Caco-2 (cell line): ENCODE measurements at regions not wholly inside any gene's neighbourhood (a gene's known extent, or its start where the extent isn't known, plus 50 kb on each side); places are given as distances from the start of the nearest gene placed in this dataset.

Source experiments
- BruUV-seq: library from RNA; stranded (reverse); fragments of 400-500 nt; replicated peaks from 2 replicates; lab custom pipeline; 2021; lab: Mats Ljungman, UMichigan
- CTCF ChIA-PET: fragments of 300-600 bp; sonication (Branson Sonifier 250); formaldehyde crosslinking; loops from one replicate; lab custom pipeline; 2022; ENCODE audit warnings: antibody characterized with exemption; lab: Charles Lee
- POLR2A ChIA-PET: fragments of 300-600 bp; sonication (Branson Sonifier 250); formaldehyde crosslinking; loops from one replicate; lab custom pipeline; 2022; ENCODE audit warnings: antibody characterized with exemption; lab: Charles Lee
- DNase-seq, 2 experiments: peaks; one replicate each; pipeline versions ENCODE4 v3.0.0 to v3.0.0-alpha.2; 2020 to 2022
- H3K27me3 ChIP-seq: replicated peaks from 2 replicates; pipeline ENCODE4 v1.6.0; 2011; ENCODE audit warnings: low read length; ENCODE audit not compliant: control insufficient read depth, insufficient read depth
- H3K36me3 ChIP-seq: 2 replicates; pipeline ENCODE4 v1.5.1; 2011; ENCODE audit warnings: low read length; ENCODE audit not compliant: control insufficient read depth, insufficient read depth
- H3K4me1 ChIP-seq: fragments of 250-450 bp; sonication (Bioruptor Pico); 2 replicates; pipeline ENCODE4 v1.5.1; 2020; ENCODE audit warnings: mild to moderate bottlenecking
- H3K4me3 ChIP-seq: 2 replicates; pipeline ENCODE4 v1.5.1; 2011; ENCODE audit warnings: low read depth, mild to moderate bottlenecking, control low read depth, low read length
- H3K9me3 ChIP-seq: fragments of 250-450 bp; sonication (Bioruptor Pico); 2 replicates; pipeline ENCODE4 v1.5.1; 2020; ENCODE audit warnings: mild to moderate bottlenecking, moderate library complexity
- H3K27ac Mint-ChIP-seq: one replicate; pipeline ENCODE4 v1.8.0; 2022; ENCODE audit warnings: mixed read lengths; ENCODE audit not compliant: unreplicated experiment
- H3K27me3 Mint-ChIP-seq: one replicate; pipeline ENCODE4 v1.8.0; 2022; ENCODE audit warnings: mixed read lengths; ENCODE audit not compliant: insufficient read depth, unreplicated experiment
- H3K36me3 Mint-ChIP-seq: one replicate; pipeline ENCODE4 v1.8.0; 2022; ENCODE audit warnings: mild to moderate bottlenecking, mixed read lengths; ENCODE audit not compliant: insufficient read depth, unreplicated experiment
- H3K4me1 Mint-ChIP-seq: one replicate; pipeline ENCODE4 v1.8.0; 2022; ENCODE audit warnings: low read depth, mixed read lengths; ENCODE audit not compliant: unreplicated experiment
- H3K4me3 Mint-ChIP-seq: one replicate; pipeline ENCODE4 v1.8.0; 2022; ENCODE audit warnings: mild to moderate bottlenecking, moderate library complexity, mixed read lengths; ENCODE audit not compliant: unreplicated experiment
- H3K9me3 Mint-ChIP-seq: one replicate; pipeline ENCODE4 v1.8.0; 2022; ENCODE audit warnings: mixed read lengths; ENCODE audit not compliant: unreplicated experiment
- CTCF ChIP-seq, 2 experiments: fragments of 200-600 bp in 1 of 2; IDR thresholded peaks; 1 replicate in 1 of 2; 2 replicates in 1 of 2; pipeline versions ENCODE4 v1.5.1 to v1.8.0; 2011 to 2022; ENCODE audit warnings: antibody characterized with exemption in 1 of 2, control low read depth in 1 of 2, inconsistent platforms in 1 of 2, low read depth in 1 of 2, low read length in 1 of 2, mild to moderate bottlenecking in 1 of 2, moderate library complexity in 1 of 2; ENCODE audit not compliant: insufficient read depth in 1 of 2, severe bottlenecking in 1 of 2, unreplicated experiment in 1 of 2
- intact Hi-C: fragments of 100-400 bp; cut with micrococcal nuclease; formaldehyde crosslinking; loops from one replicate; pipeline ENCODE4 v1.10.0; 2022; ENCODE audit not compliant: unreplicated experiment

GRCh38 chr4:174173360-174173759 lies 110.1 kb downstream of the FBXO8 start:
- POLR2A ChIA-PET, result no interaction called here
- intact Hi-C loops, result no loop called here
- Histone ChIP-seq H3K36me3 (no peaks in the 10 kb centered on the region), H3K27me3 (no peaks in the 10 kb centered on the region), H3K4me3 (no peak overlapping the region), H3K4me1 (no peaks in the 10 kb centered on the region), H3K9me3 (no peaks in the 10 kb centered on the region)
- no peak overlapping the region for H3K27ac Mint-ChIP-seq
- H3K27me3 Mint-ChIP-seq, result no peaks in the 10 kb centered on the region
- no TSS peak for BruUV-seq
- no peaks in the 10 kb centered on the region for H3K9me3 Mint-ChIP-seq
- no peak for DNase-seq
- H3K4me1 Mint-ChIP-seq, result no peaks in the 10 kb centered on the region
- no peak overlapping the region for H3K4me3 Mint-ChIP-seq
- TF ChIP-seq CTCF (IDR thresholded peaks at IDR 0.05; ENCODE audit: insufficient read depth in 1 of 2, low read depth in 1 of 2, low read length in 1 of 2, severe bottlenecking in 1 of 2, unreplicated experiment in 1 of 2), result no peak
- H3K36me3 Mint-ChIP-seq, result no peaks in the 10 kb centered on the region
- CTCF ChIA-PET, result no interaction called here

- CTCF ChIA-PET, result no interaction called here
- Histone ChIP-seq H3K4me1 (no peaks in the 10 kb centered on the region), H3K27me3 (no peaks in the 10 kb centered on the region), H3K36me3 (no peaks in the 10 kb centered on the region), H3K9me3 (no peaks in the 10 kb centered on the region), H3K4me3 (no peak overlapping the region)
- Mint-ChIP-seq H3K4me3 (no peak overlapping the region), H3K27me3 (no peaks in the 10 kb centered on the region), H3K4me1 (no peaks in the 10 kb centered on the region), H3K27ac (no peak overlapping the region), H3K9me3 (no peaks in the 10 kb centered on the region), H3K36me3 (no peaks in the 10 kb centered on the region)
- TF ChIP-seq CTCF (IDR thresholded peaks at IDR 0.05; ENCODE audit: insufficient read depth in 1 of 2, low read depth in 1 of 2, low read length in 1 of 2, severe bottlenecking in 1 of 2, unreplicated experiment in 1 of 2), result no peak
- POLR2A ChIA-PET, result no interaction called here
- intact Hi-C loops, result no loop called here
- DNase-seq, result no peak
- no TSS peak for BruUV-seq
Observed at GRCh38 chr4:174172274-174172673, 111.2 kb downstream of the FBXO8 start.

GRCh38 chr4:174170906-174171305 lies 112.6 kb downstream of the FBXO8 start:
- ChIA-PET POLR2A (no interaction called here), CTCF (no interaction called here)
- H3K9me3 Mint-ChIP-seq, result no peaks in the 10 kb centered on the region
- Histone ChIP-seq H3K4me3 (no peak overlapping the region), H3K9me3 (no peaks in the 10 kb centered on the region), H3K36me3 (no peaks in the 10 kb centered on the region), H3K27me3 (no peaks in the 10 kb centered on the region), H3K4me1 (no peaks in the 10 kb centered on the region)
- intact Hi-C loops, result no loop called here
- no TSS peak for BruUV-seq
- peaks cover 2% of the 10 kb centered on the region for H3K27me3 Mint-ChIP-seq
- no peak for DNase-seq
- TF ChIP-seq CTCF (IDR thresholded peaks at IDR 0.05; ENCODE audit: insufficient read depth in 1 of 2, low read depth in 1 of 2, low read length in 1 of 2, severe bottlenecking in 1 of 2, unreplicated experiment in 1 of 2), result no peak
- no peaks in the 10 kb centered on the region for H3K36me3 Mint-ChIP-seq
- H3K27ac Mint-ChIP-seq, result no peak overlapping the region
- H3K4me3 Mint-ChIP-seq, result no peak overlapping the region
- H3K4me1 Mint-ChIP-seq, result no peaks in the 10 kb centered on the region
